GM12878 (cell line): ENCODE measurements at regions not wholly inside any gene's neighbourhood (a gene's known extent, or its start where the extent isn't known, plus 50 kb on each side); places are given as distances from the start of the nearest gene placed in this dataset.

ENCODE experiments used
- ATAC-seq: fragments of 200-7000 bp; cut with Tn5 transposase; 3 replicates; pipeline ENCODE4 v1.9.1; 2020; ENCODE audit warnings: mild to moderate bottlenecking, moderate library complexity
- BruUV-seq: library from RNA; stranded (reverse); fragments of 400-500 nt; replicated peaks from 2 replicates; lab custom pipeline; 2021; lab: Mats Ljungman, UMichigan
- CTCF ChIA-PET: fragments of 300-600 bp; sonication (Branson Sonifier 250); formaldehyde crosslinking; extraction: SDS; loops from one replicate; lab custom pipeline; 2021; ENCODE audit warnings: inconsistent platforms; lab: Yijun Ruan, JAX
- POLR2A ChIA-PET: fragments of 350-600 bp; formaldehyde crosslinking; extraction: SDS; loops from one replicate; lab custom pipeline; 2021; ENCODE audit warnings: inconsistent platforms; lab: Charles Lee
- RAD21 ChIA-PET: fragments of 300-600 bp; sonication (Branson Sonifier 250); formaldehyde crosslinking; loops from one replicate; lab custom pipeline; 2023; ENCODE audit warnings: antibody characterized with exemption; ENCODE audit not compliant: unreplicated experiment; lab: Charles Lee
- SMC1A ChIA-PET: fragments of 300-600 bp; sonication (Branson Sonifier 250); formaldehyde crosslinking; loops from one replicate; lab custom pipeline; 2023; ENCODE audit not compliant: unreplicated experiment, uncharacterized antibody; lab: Charles Lee
- DNase-seq: peaks from one replicate; pipeline ENCODE4 v3.0.0-alpha.2; 2011; ENCODE audit warnings: low read depth, low spot score
- FAIRE-seq: peaks from 3 replicates; lab custom pipeline; 2011; peaks lifted over from hg19 to GRCh38; lab: Jason Lieb, UNC
- H2AFZ ChIP-seq: 2 replicates; pipeline ENCODE4 v1.6.0; 2011; ENCODE audit warnings: low read depth, low read length, control low read depth; ENCODE audit not compliant: control insufficient read depth
- H3K27ac ChIP-seq: 2 replicates; pipeline ENCODE4 v1.5.1; 2011; ENCODE audit warnings: control low read depth; ENCODE audit not compliant: control insufficient read depth, insufficient read depth
- H3K27me3 ChIP-seq, 2 experiments: replicated peaks in 1 of 2; 2 replicates each; pipeline versions ENCODE4 v1.6.0 to v1.6.1; 2011; ENCODE audit warnings: low read length in 1 of 2; ENCODE audit not compliant: control insufficient read depth in 2 of 2, insufficient read depth in 2 of 2
- H3K36me3 ChIP-seq, 2 experiments: 2 replicates each; pipeline ENCODE4 v1.5.1; 2011; ENCODE audit warnings: low read length in 1 of 2; ENCODE audit not compliant: control insufficient read depth in 2 of 2, insufficient read depth in 2 of 2
- H3K4me1 ChIP-seq: 2 replicates; pipeline ENCODE4 v1.6.1; 2011; ENCODE audit warnings: mild to moderate bottlenecking, low read length, moderate library complexity, mixed read lengths; ENCODE audit not compliant: control insufficient read depth, insufficient read depth
- H3K4me2 ChIP-seq: 2 replicates; pipeline ENCODE4 v1.6.0; 2011; ENCODE audit warnings: control low read depth; ENCODE audit not compliant: control insufficient read depth, insufficient read depth
- H3K4me3 ChIP-seq: fragments of 200-600 bp; sonication (generic); 2 replicates; pipeline ENCODE4 v1.5.1; 2016
- H3K79me2 ChIP-seq: 2 replicates; pipeline ENCODE4 v1.6.0; 2011; ENCODE audit warnings: low read length; ENCODE audit not compliant: control insufficient read depth, insufficient read depth
- H3K9ac ChIP-seq: 2 replicates; pipeline ENCODE4 v1.8.0; 2011; ENCODE audit warnings: low read length, control low read depth, mixed read lengths; ENCODE audit not compliant: control insufficient read depth, insufficient read depth
- H3K9me3 ChIP-seq: replicated peaks from 3 replicates; pipeline ENCODE4 v1.5.1; 2011; ENCODE audit warnings: mild to moderate bottlenecking, low read length; ENCODE audit not compliant: control insufficient read depth, insufficient read depth
- H4K20me1 ChIP-seq: 2 replicates; pipeline ENCODE4 v1.6.0; 2011; ENCODE audit not compliant: control insufficient read depth, insufficient read depth
- CTCF ChIP-seq, 3 experiments: IDR thresholded peaks in 2 of 3; conservative IDR thresholded peaks in 1 of 3; 2 replicates each; pipeline ENCODE4 v1.5.1; 2011; ENCODE audit warnings: low read depth in 3 of 3, low read length in 3 of 3, mild to moderate bottlenecking in 3 of 3, control low read depth in 2 of 3, moderate library complexity in 2 of 3, inconsistent platforms in 1 of 3, mixed read lengths in 1 of 3; ENCODE audit not compliant: control insufficient read depth in 2 of 3, insufficient read depth in 1 of 3; ENCODE audit errors: extremely low read depth in 1 of 3
- CUX1 ChIP-seq: IDR thresholded peaks from 2 replicates; pipeline ENCODE4 v1.6.1; 2012; ENCODE audit warnings: improper control_type of control experiment, low read depth, low read length; ENCODE audit not compliant: insufficient replicate concordance
- POLR2AphosphoS2 ChIP-seq: IDR thresholded peaks from 2 replicates; pipeline ENCODE4 v1.6.1; 2011; ENCODE audit warnings: low read depth, mild to moderate bottlenecking, low read length, improper control_type of control experiment, moderate library complexity
- WGBS: methylation state at CpG from one replicate; pipeline ENCODE4 v1.1.6; 2016; ENCODE audit warnings: low lambda C conversion rate; ENCODE audit not compliant: insufficient replicate concordance, insufficient coverage; ENCODE audit errors: missing lambda C conversion rate; 5-methylcytosine and 5-hydroxymethylcytosine counted together
- in situ Hi-C: fragments of 300-500 bp; cut with MboI; formaldehyde crosslinking; loops from 9 replicates; pipeline ENCODE4 v1.14.3; 2018; ENCODE audit warnings: mixed read lengths
- intact Hi-C: fragments of 100-400 bp; cut with micrococcal nuclease; formaldehyde crosslinking; loops from one replicate; pipeline ENCODE4 v1.14.2; 2022; ENCODE audit not compliant: unreplicated experiment

- TF ChIP-seq CUX1: no peak
- TF ChIP-seq, all 136 proteins: peak for 0
Measured at GRCh38 chr1:13949546-13949945, 249.6 kb downstream of the PRDM2 start (continued).

GRCh38 chr1:13950637-13951036, 250.6 kb downstream of the PRDM2 start:
- Histone ChIP-seq H3K4me1 (no peaks in the 10 kb centered on the region), H3K4me2 (no peak overlapping the region), H3K27ac (no peak overlapping the region), H3K4me3 (no peak overlapping the region), H3K9ac (no peak overlapping the region), H3K79me2 (no peaks in the 10 kb centered on the region), H2AFZ (no peak overlapping the region), H3K9me3 (no peaks in the 10 kb centered on the region), H4K20me1 (no peaks in the 10 kb centered on the region), H3K36me3 (no peaks in the 10 kb centered on the region), H3K27me3 (no peaks in the 10 kb centered on the region)
- ChIA-PET RAD21 (no interaction called here), CTCF (no interaction called here), POLR2A (no interaction called here)
- no peak for FAIRE-seq
- peak; percentile 68 for ATAC-seq
- DNase-seq: no peak
- WGBS: 13% methylated on average over 7 of the region's 7 CpGs
- in situ Hi-C loops (no loop called here), intact Hi-C loops (no loop called here)
- TF ChIP-seq POLR2AphosphoS2: no peak
- TF ChIP-seq CTCF (IDR thresholded peaks at IDR 0.05 in 2 of 3, conservative IDR thresholded peaks at IDR 0.05 in 1 of 3; ENCODE audit: control insufficient read depth in 2 of 3, extremely low read depth in 1 of 3, insufficient read depth in 1 of 3, low read depth in 3 of 3, low read length in 3 of 3): peak in 2 of 3 experiments; percentile 34 to 52; a peak in 2 of 6 replicates
- TF ChIP-seq, all 136 proteins: peak for 1
- no TSS peak for BruUV-seq
- SMC1A ChIA-PET: no interaction called here
